ENCODE measurements at regions not wholly inside any gene's neighbourhood (a gene's known extent, or its start where the extent isn't known, plus 50 kb on each side); places are given as distances from the start of the nearest gene placed in this dataset.
A peak's percentile ranks its signal among the peaks of the same experiment; 100 is the strongest.

DNA sequence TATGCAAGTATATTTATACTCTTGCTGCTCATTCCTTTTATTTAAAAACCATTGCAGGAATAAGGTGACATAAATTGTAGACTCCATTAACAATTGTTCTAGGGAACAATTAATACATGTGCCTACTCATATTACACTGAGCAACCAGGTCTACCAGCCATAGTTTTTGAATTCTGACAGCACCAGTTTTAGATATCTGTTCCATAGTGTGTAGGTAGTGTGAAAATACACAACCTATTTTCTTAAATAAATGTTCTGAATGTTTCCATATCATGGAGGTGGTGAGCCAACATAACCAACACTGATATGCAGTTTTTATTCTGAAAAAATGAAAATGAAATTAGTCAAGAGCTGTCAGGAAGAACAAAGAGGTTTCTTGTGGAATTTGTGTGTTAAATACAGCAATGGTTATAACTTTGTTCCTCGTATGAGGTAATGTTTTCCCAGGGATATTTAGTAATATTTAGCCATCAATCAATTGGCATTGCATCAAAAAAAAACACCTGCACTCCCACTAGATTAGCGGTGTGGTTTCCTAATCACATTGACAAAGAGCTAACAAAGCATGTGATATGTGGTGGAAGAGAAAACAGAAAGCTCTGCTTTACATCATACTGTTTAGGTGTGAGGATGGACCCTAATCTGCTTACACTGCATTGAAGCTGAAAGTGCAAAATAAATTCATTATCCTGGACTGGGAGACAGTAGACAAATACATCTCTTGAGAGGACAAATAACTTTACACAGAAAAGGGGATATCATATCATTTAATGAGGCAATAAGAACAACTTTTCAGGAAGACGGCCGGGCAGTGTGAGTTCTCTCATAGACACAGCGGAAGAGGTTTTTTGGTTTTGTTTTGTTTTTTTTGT, 369.5 kb upstream of the THBS1 start:
- Histone ChIP-seq H3K9me3 (ENCODE audit: control insufficient read depth in 2 of 2, insufficient read depth in 1 of 2, low read depth in 1 of 2, low read length in 1 of 2) (no peaks in the 10 kb centered on the region), H3K4me1 (ENCODE audit: control insufficient read depth in 3 of 3, insufficient read depth in 2 of 3, low read depth in 1 of 3, low read length in 2 of 3) (no peaks in the 10 kb centered on the region), H3K27ac (ENCODE audit: low read depth in 1 of 3, low read length in 2 of 3) (no peak overlapping the region), H3K36me3 (ENCODE audit: control insufficient read depth in 3 of 3, insufficient read depth in 2 of 3, low read depth in 1 of 3, low read length in 3 of 3) (no peaks in the 10 kb centered on the region), H3K27me3 (ENCODE audit: control insufficient read depth in 3 of 3, insufficient read depth in 3 of 3, low read length in 3 of 3) (no peaks in the 10 kb centered on the region), H3K4me3 (ENCODE audit: low read depth in 1 of 3, low read length in 3 of 3) (no peak overlapping the region)
- DNase-seq = peak in 1 of 2 donors; percentile 36
- WGBS, 3 donors = 31 to 70% (median 42%) methylated on average over 5 of the region's 5 CpGs
- FAIRE-seq = no peak

GRCh38 chr15:39213385-39213840, 367.5 kb upstream of the THBS1 start:
- H3K9me3 ChIP-seq (ENCODE audit: control insufficient read depth in 2 of 2, insufficient read depth in 1 of 2, low read depth in 1 of 2, low read length in 1 of 2) = no peaks in the 10 kb centered on the region
- H3K4me1 ChIP-seq (ENCODE audit: control insufficient read depth in 3 of 3, insufficient read depth in 2 of 3, low read depth in 1 of 3, low read length in 2 of 3) = no peaks in the 10 kb centered on the region
- WGBS, 3 donors = 60 to 73% (median 68%) methylated on average over 7 of the region's 7 CpGs
- DNase-seq (peak in 1 of 2 donors; percentile 20), FAIRE-seq (no peak)
- H3K36me3 ChIP-seq (ENCODE audit: control insufficient read depth in 3 of 3, insufficient read depth in 2 of 3, low read depth in 1 of 3, low read length in 3 of 3) = no peaks in the 10 kb centered on the region
- H3K27me3 ChIP-seq (ENCODE audit: control insufficient read depth in 3 of 3, insufficient read depth in 3 of 3, low read length in 3 of 3) = no peaks in the 10 kb centered on the region
- H3K4me3 ChIP-seq (ENCODE audit: low read depth in 1 of 3, low read length in 3 of 3) = no peak overlapping the region
- no peak overlapping the region for H3K27ac ChIP-seq (ENCODE audit: low read depth in 1 of 3, low read length in 2 of 3)

- FAIRE-seq (no peak), DNase-seq (no peak)
Measured at GRCh38 chr15:39215015-39215414, 365.9 kb upstream of the THBS1 start.

DNA sequence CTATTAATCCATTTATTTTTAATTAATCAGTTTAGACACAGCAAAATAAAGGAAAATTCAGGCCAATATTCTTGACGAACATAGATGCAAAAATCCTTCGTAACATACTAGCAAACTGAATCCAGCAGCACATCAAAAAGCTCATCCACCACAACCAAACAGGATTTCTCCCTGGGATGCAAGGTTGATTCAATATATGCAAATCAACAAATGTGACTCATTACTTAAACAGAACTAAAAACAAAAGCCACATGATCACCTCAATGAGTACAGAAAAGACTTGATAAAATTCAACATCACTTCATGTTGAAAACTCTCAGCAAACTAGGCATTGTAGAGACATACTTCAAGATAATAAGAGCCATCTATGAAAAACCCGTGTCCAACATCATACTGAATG, 364.1 kb upstream of the THBS1 start:
- Histone ChIP-seq H3K4me1 (ENCODE audit: control insufficient read depth in 3 of 3, insufficient read depth in 2 of 3, low read depth in 1 of 3, low read length in 2 of 3) (no peaks in the 10 kb centered on the region), H3K9me3 (ENCODE audit: control insufficient read depth in 2 of 2, insufficient read depth in 1 of 2, low read depth in 1 of 2, low read length in 1 of 2) (no peaks in the 10 kb centered on the region), H3K4me3 (ENCODE audit: low read depth in 1 of 3, low read length in 3 of 3) (no peak overlapping the region), H3K36me3 (ENCODE audit: control insufficient read depth in 3 of 3, insufficient read depth in 2 of 3, low read depth in 1 of 3, low read length in 3 of 3) (no peaks in the 10 kb centered on the region), H3K27me3 (ENCODE audit: control insufficient read depth in 3 of 3, insufficient read depth in 3 of 3, low read length in 3 of 3) (no peaks in the 10 kb centered on the region), H3K27ac (ENCODE audit: low read depth in 1 of 3, low read length in 2 of 3) (no peak overlapping the region)
- FAIRE-seq (no peak), DNase-seq (no peak)
- WGBS, 3 donors = 88 to 93% (median 90%) methylated on average over 3 of the region's 3 CpGs

More at GRCh38 chr15:39215015-39215414, 365.9 kb upstream of the THBS1 start:
- Histone ChIP-seq H3K27ac (ENCODE audit: low read depth in 1 of 3, low read length in 2 of 3) (no peak overlapping the region), H3K4me3 (ENCODE audit: low read depth in 1 of 3, low read length in 3 of 3) (no peak overlapping the region), H3K36me3 (ENCODE audit: control insufficient read depth in 3 of 3, insufficient read depth in 2 of 3, low read depth in 1 of 3, low read length in 3 of 3) (no peaks in the 10 kb centered on the region), H3K4me1 (ENCODE audit: control insufficient read depth in 3 of 3, insufficient read depth in 2 of 3, low read depth in 1 of 3, low read length in 2 of 3) (no peaks in the 10 kb centered on the region), H3K27me3 (ENCODE audit: control insufficient read depth in 3 of 3, insufficient read depth in 3 of 3, low read length in 3 of 3) (no peaks in the 10 kb centered on the region), H3K9me3 (ENCODE audit: control insufficient read depth in 2 of 2, insufficient read depth in 1 of 2, low read depth in 1 of 2, low read length in 1 of 2) (no peaks in the 10 kb centered on the region)
- 75 to 91% (median 90%) methylated on average over 5 of the region's 5 CpGs for WGBS, 3 donors

DNA sequence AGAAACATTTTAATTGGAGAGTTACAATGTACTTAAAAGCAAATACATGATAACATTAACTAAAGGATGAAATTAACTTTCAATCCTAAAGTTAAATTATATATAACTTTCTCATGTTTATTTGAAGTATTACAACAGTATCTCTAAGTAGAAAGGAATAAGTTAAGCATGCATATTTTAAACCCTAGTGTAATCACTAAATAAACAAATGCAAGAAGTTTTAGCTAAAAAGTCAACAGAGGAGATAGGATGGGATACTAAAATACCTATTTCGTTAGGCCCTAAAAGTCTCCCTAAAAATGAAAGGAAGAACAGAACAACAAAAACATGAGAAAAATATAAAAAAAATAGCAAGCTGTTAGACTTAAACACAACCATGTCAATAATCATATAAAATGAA, 361.3 kb upstream of the THBS1 start:
- no peak overlapping the region for H3K4me3 ChIP-seq (ENCODE audit: low read depth in 1 of 3, low read length in 3 of 3)
- no peaks in the 10 kb centered on the region for H3K36me3 ChIP-seq (ENCODE audit: control insufficient read depth in 3 of 3, insufficient read depth in 2 of 3, low read depth in 1 of 3, low read length in 3 of 3)
- H3K4me1 ChIP-seq (ENCODE audit: control insufficient read depth in 3 of 3, insufficient read depth in 2 of 3, low read depth in 1 of 3, low read length in 2 of 3) = no peaks in the 10 kb centered on the region
- no peaks in the 10 kb centered on the region for H3K9me3 ChIP-seq (ENCODE audit: control insufficient read depth in 2 of 2, insufficient read depth in 1 of 2, low read depth in 1 of 2, low read length in 1 of 2)
- WGBS, 3 donors = 46 to 58% (median 55%) methylated on average over 1 of the region's 1 CpG
- no peak for DNase-seq
- H3K27ac ChIP-seq (ENCODE audit: low read depth in 1 of 3, low read length in 2 of 3) = no peak overlapping the region
- FAIRE-seq = peak; percentile 30
- H3K27me3 ChIP-seq (ENCODE audit: control insufficient read depth in 3 of 3, insufficient read depth in 3 of 3, low read length in 3 of 3) = no peaks in the 10 kb centered on the region

DNA sequence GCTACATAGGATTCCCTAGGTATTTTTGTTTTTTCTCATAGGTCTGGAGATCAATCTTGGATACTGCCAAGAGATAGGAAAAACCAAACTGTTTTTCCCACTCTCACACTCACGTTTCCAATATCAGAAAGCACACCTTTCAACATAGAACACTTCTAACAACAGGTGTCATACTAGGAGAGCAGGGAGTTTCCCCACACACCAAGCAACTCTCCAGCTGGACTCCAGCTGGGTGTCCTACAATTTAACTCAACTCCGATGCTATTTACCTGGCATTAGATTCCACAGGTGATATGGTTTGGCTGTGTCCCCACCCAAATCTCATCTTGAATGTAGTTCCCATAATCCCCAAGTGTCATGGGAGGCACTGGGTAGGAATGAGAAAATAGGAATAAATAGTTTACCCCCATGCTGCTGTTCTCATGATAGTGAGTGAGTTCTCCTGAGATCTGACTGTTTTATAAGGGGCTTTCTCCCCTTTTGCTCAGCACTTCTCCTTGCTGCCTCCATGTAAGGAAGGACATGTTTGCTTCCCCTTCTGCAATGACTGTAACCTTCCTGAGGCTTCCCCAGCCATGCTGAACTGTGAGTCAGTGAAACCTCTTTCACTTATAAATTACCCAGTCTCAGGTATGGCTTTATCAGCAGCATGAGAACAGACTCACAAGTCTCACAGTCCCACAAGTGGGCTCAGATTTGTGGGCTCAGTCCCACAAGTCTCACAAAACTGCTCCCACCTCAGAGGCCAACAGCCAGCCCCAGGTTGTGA, 354.5 kb upstream of the THBS1 start:
- Histone ChIP-seq H3K27me3 (ENCODE audit: control insufficient read depth in 3 of 3, insufficient read depth in 3 of 3, low read length in 3 of 3) (no peaks in the 10 kb centered on the region), H3K9me3 (ENCODE audit: control insufficient read depth in 2 of 2, insufficient read depth in 1 of 2, low read depth in 1 of 2, low read length in 1 of 2) (no peaks in the 10 kb centered on the region), H3K4me3 (ENCODE audit: low read depth in 1 of 3, low read length in 3 of 3) (no peak overlapping the region), H3K4me1 (ENCODE audit: control insufficient read depth in 3 of 3, insufficient read depth in 2 of 3, low read depth in 1 of 3, low read length in 2 of 3) (no peaks in the 10 kb centered on the region), H3K27ac (ENCODE audit: low read depth in 1 of 3, low read length in 2 of 3) (no peak overlapping the region), H3K36me3 (ENCODE audit: control insufficient read depth in 3 of 3, insufficient read depth in 2 of 3, low read depth in 1 of 3, low read length in 3 of 3) (no peaks in the 10 kb centered on the region)
- FAIRE-seq (no peak), DNase-seq (no peak)
- 56 to 80% (median 57%) methylated on average over 2 of the region's 2 CpGs for WGBS, 3 donors

DNA sequence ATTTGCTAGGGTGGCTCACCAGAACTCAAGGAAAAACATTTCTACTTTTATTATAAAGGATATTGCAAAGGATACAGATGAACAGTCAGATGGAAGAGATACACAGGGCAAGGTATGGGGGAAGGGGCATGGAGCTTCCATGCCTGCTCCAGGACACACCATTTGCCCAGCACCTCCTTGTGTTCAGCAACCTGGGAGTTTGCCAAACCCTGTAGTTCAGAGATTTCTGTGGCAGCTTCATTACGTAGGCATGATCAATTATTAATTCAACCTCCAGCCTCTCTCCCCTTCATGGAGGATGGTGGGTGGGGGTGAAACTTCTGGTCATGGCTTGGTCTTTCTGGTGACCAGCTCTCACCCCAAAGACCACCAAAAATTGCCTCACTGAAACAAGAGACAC, 353.9 kb upstream of the THBS1 start:
- no peak for DNase-seq
- WGBS, 3 donors = 27 to 72% (median 50%) methylated on average over 1 of the region's 1 CpG
- no peaks in the 10 kb centered on the region for H3K36me3 ChIP-seq (ENCODE audit: control insufficient read depth in 3 of 3, insufficient read depth in 2 of 3, low read depth in 1 of 3, low read length in 3 of 3)
- H3K4me1 ChIP-seq (ENCODE audit: control insufficient read depth in 3 of 3, insufficient read depth in 2 of 3, low read depth in 1 of 3, low read length in 2 of 3) = no peaks in the 10 kb centered on the region
- no peak for FAIRE-seq
- no peak overlapping the region for H3K4me3 ChIP-seq (ENCODE audit: low read depth in 1 of 3, low read length in 3 of 3)
- no peaks in the 10 kb centered on the region for H3K9me3 ChIP-seq (ENCODE audit: control insufficient read depth in 2 of 2, insufficient read depth in 1 of 2, low read depth in 1 of 2, low read length in 1 of 2)
- H3K27me3 ChIP-seq (ENCODE audit: control insufficient read depth in 3 of 3, insufficient read depth in 3 of 3, low read length in 3 of 3) = no peaks in the 10 kb centered on the region
- H3K27ac ChIP-seq (ENCODE audit: low read depth in 1 of 3, low read length in 2 of 3) = no peak overlapping the region

GRCh38 chr15:39228889-39229288, 352.0 kb upstream of the THBS1 start:
- no peaks in the 10 kb centered on the region for H3K4me1 ChIP-seq (ENCODE audit: control insufficient read depth in 3 of 3, insufficient read depth in 2 of 3, low read depth in 1 of 3, low read length in 2 of 3)
- no peak overlapping the region for H3K4me3 ChIP-seq (ENCODE audit: low read depth in 1 of 3, low read length in 3 of 3)
- H3K27ac ChIP-seq (ENCODE audit: low read depth in 1 of 3, low read length in 2 of 3) = no peak overlapping the region
- DNase-seq = no peak
- FAIRE-seq = no peak
- H3K36me3 ChIP-seq (ENCODE audit: control insufficient read depth in 3 of 3, insufficient read depth in 2 of 3, low read depth in 1 of 3, low read length in 3 of 3) = no peaks in the 10 kb centered on the region
- H3K27me3 ChIP-seq (ENCODE audit: control insufficient read depth in 3 of 3, insufficient read depth in 3 of 3, low read length in 3 of 3) = no peaks in the 10 kb centered on the region
- no peaks in the 10 kb centered on the region for H3K9me3 ChIP-seq (ENCODE audit: control insufficient read depth in 2 of 2, insufficient read depth in 1 of 2, low read depth in 1 of 2, low read length in 1 of 2)
- WGBS, 3 donors = 90 to 98% (median 96%) methylated on average over 1 of the region's 1 CpG

All from small intestine (tissue), 7 donors.